GM23248 (cell line): ENCODE measurements at regions not wholly inside any gene's neighbourhood (a gene's known extent, or its start where the extent isn't known, plus 50 kb on each side); places are given as distances from the start of the nearest gene placed in this dataset.

Source experiments
- EZH2 ChIP-seq: fragments of 200-600 bp; sonication (generic); IDR thresholded peaks from 2 replicates; pipeline ENCODE4 v1.6.1; 2018; ENCODE audit warnings: antibody characterized with exemption, mild to moderate bottlenecking; ENCODE audit not compliant: insufficient read depth, poor library complexity, severe bottlenecking
- EZH2phosphoT487 ChIP-seq: fragments of 200-600 bp; sonication (generic); IDR thresholded peaks from 2 replicates; pipeline ENCODE4 v1.6.1; 2018; ENCODE audit warnings: antibody characterized with exemption, moderate library complexity, mild to moderate bottlenecking, low read depth; ENCODE audit not compliant: insufficient read depth

- no peak for TF ChIP-seq EZH2phosphoT487
- TF ChIP-seq EZH2 = no peak
These were observed 61.2 kb upstream of the VIPR2 start for GRCh38 chr7:159205833-159206232.
